ENCODE measurements at regions not wholly inside any gene's neighbourhood (a gene's known extent, or its start where the extent isn't known, plus 50 kb on each side); places are given as distances from the start of the nearest gene placed in this dataset.

- FAIRE-seq, result no peak
Measured at GRCh38 chr18:56210520-56210919, 427.9 kb downstream of the TXNL1 start.

- FAIRE-seq, result no peak
Measured at GRCh38 chr18:56207989-56208388, 430.4 kb downstream of the TXNL1 start.

- no peak for FAIRE-seq
Measured at GRCh38 chr18:56204052-56204451, 434.3 kb downstream of the TXNL1 start.

GRCh38 chr18:56202678-56203077 lies 435.7 kb downstream of the TXNL1 start:
- FAIRE-seq, result no peak

- no peak for FAIRE-seq
Measured at GRCh38 chr18:56200381-56200911, 437.9 kb downstream of the TXNL1 start.

- no peak for FAIRE-seq
Measured at GRCh38 chr18:56199580-56200330, 438.6 kb downstream of the TXNL1 start.

- FAIRE-seq, result no peak
Measured at GRCh38 chr18:56197241-56197859, 441.0 kb downstream of the TXNL1 start.

GRCh38 chr18:56196495-56197225 lies 441.7 kb downstream of the TXNL1 start:
- no peak for FAIRE-seq

- no peak for FAIRE-seq
Measured at GRCh38 chr18:56191334-56191733, 447.1 kb downstream of the TXNL1 start.

GRCh38 chr18:56189615-56190014 lies 448.8 kb downstream of the TXNL1 start:
- FAIRE-seq, result no peak

- FAIRE-seq, result no peak
Measured at GRCh38 chr18:56188529-56189275, 449.7 kb downstream of the TXNL1 start.

GRCh38 chr18:56186319-56186718 lies 452.1 kb downstream of the TXNL1 start:
- FAIRE-seq, result no peak

GRCh38 chr18:56185126-56185525 lies 453.3 kb downstream of the TXNL1 start:
- FAIRE-seq, result no peak

- no peak for FAIRE-seq
Measured at GRCh38 chr18:56176751-56177150, 461.6 kb downstream of the TXNL1 start.

GRCh38 chr18:56175330-56176001 lies 462.9 kb downstream of the TXNL1 start:
- FAIRE-seq, result no peak

- no peak for FAIRE-seq
Measured at GRCh38 chr18:56173542-56174220, 464.7 kb downstream of the TXNL1 start.

GRCh38 chr18:56172527-56172926 lies 465.9 kb downstream of the TXNL1 start:
- no peak for FAIRE-seq

GRCh38 chr18:56171848-56172247 lies 466.5 kb downstream of the TXNL1 start:
- no peak for FAIRE-seq

GRCh38 chr18:56168049-56168781 lies 470.2 kb downstream of the TXNL1 start:
- no peak for FAIRE-seq

- FAIRE-seq, result no peak
Measured at GRCh38 chr18:56167366-56167765, 471.0 kb downstream of the TXNL1 start.

- no peak for FAIRE-seq
Measured at GRCh38 chr18:56166914-56167313, 471.5 kb downstream of the TXNL1 start.

All from colon (tissue), 2 donors.